Activated naive CD4-positive, alpha-beta T cell treated with anti-CD3 and anti-CD28 coated beads, Interleukin-2, amount 10 ng/mL, durations not matched to agents 7 days and 5 days (primary cell): ENCODE measurements at regions not wholly inside any gene's neighbourhood (a gene's known extent, or its start where the extent isn't known, plus 50 kb on each side); places are given as distances from the start of the nearest gene placed in this dataset.

Source experiments
- CTCF ChIA-PET: fragments of 350-600 bp; sonication (Branson Sonifier 250); formaldehyde crosslinking; loops from one replicate; lab custom pipeline; 2021; ENCODE audit warnings: antibody characterized with exemption; lab: Charles Lee
- DNase-seq: peaks from one replicate; pipeline ENCODE4 v3.0.0-alpha.2; 2020
- H3K27ac Mint-ChIP-seq: one replicate; pipeline ENCODE4 v1.8.0; 2021; ENCODE audit warnings: mild to moderate bottlenecking, moderate library complexity, mixed read lengths
- H3K27me3 Mint-ChIP-seq: one replicate; pipeline ENCODE4 v1.8.0; 2021; ENCODE audit warnings: mild to moderate bottlenecking, mixed read lengths
- H3K36me3 Mint-ChIP-seq: one replicate; pipeline ENCODE4 v1.8.0; 2021; ENCODE audit warnings: mixed read lengths
- H3K4me1 Mint-ChIP-seq: one replicate; pipeline ENCODE4 v1.8.0; 2021; ENCODE audit warnings: mixed read lengths
- H3K4me3 Mint-ChIP-seq: one replicate; pipeline ENCODE4 v1.8.0; 2021; ENCODE audit warnings: mild to moderate bottlenecking, moderate library complexity, mixed read lengths
- H3K9me3 Mint-ChIP-seq: one replicate; pipeline ENCODE4 v1.8.0; 2021; ENCODE audit warnings: mixed read lengths

- CTCF ChIA-PET = interaction anchor here (1.2 kb wide), 1 partner anchor 8 kb away, joined by 3 read pairs; no protein-coding TSS in a partner anchor
- Mint-ChIP-seq H3K27me3 (no peaks in the 10 kb centered on the region), H3K4me1 (no peaks in the 10 kb centered on the region), H3K4me3 (no peak overlapping the region), H3K27ac (no peak overlapping the region), H3K9me3 (no peaks in the 10 kb centered on the region), H3K36me3 (no peaks in the 10 kb centered on the region)
- no peak for DNase-seq
These were observed 267.8 kb upstream of the NCKAP5 start for GRCh38 chr2:133835821-133836619.

- DNase-seq = no peak
- CTCF ChIA-PET = no interaction called here
- no peak overlapping the region for H3K4me3 Mint-ChIP-seq
- H3K36me3 Mint-ChIP-seq = no peaks in the 10 kb centered on the region
- no peaks in the 10 kb centered on the region for H3K4me1 Mint-ChIP-seq
- H3K27ac Mint-ChIP-seq = no peak overlapping the region
- H3K9me3 Mint-ChIP-seq = no peaks in the 10 kb centered on the region
- no peaks in the 10 kb centered on the region for H3K27me3 Mint-ChIP-seq
These were observed 268.6 kb upstream of the NCKAP5 start for GRCh38 chr2:133836691-133837345.

- Mint-ChIP-seq H3K9me3 (no peaks in the 10 kb centered on the region), H3K27ac (peak overlapping the region; percentile 0), H3K4me3 (no peak overlapping the region), H3K36me3 (no peaks in the 10 kb centered on the region), H3K4me1 (no peaks in the 10 kb centered on the region), H3K27me3 (no peaks in the 10 kb centered on the region)
- CTCF ChIA-PET = no interaction called here
- DNase-seq = no peak
These were observed 269.3 kb upstream of the NCKAP5 start for GRCh38 chr2:133837441-133838094.

- DNase-seq = no peak
- Mint-ChIP-seq H3K9me3 (no peaks in the 10 kb centered on the region), H3K36me3 (no peaks in the 10 kb centered on the region), H3K27me3 (no peaks in the 10 kb centered on the region), H3K4me1 (no peaks in the 10 kb centered on the region), H3K4me3 (no peak overlapping the region), H3K27ac (no peak overlapping the region)
- CTCF ChIA-PET = no interaction called here
These were observed 270.5 kb upstream of the NCKAP5 start for GRCh38 chr2:133838642-133839365.

- H3K36me3 Mint-ChIP-seq = no peaks in the 10 kb centered on the region
- H3K4me3 Mint-ChIP-seq = no peak overlapping the region
- DNase-seq = no peak
- no peaks in the 10 kb centered on the region for H3K9me3 Mint-ChIP-seq
- no peaks in the 10 kb centered on the region for H3K4me1 Mint-ChIP-seq
- no peak overlapping the region for H3K27ac Mint-ChIP-seq
- no peaks in the 10 kb centered on the region for H3K27me3 Mint-ChIP-seq
- CTCF ChIA-PET = no interaction called here
These were observed 271.4 kb upstream of the NCKAP5 start for GRCh38 chr2:133839677-133840076.

GRCh38 chr2:133840761-133841160, 272.5 kb upstream of the NCKAP5 start:
- Mint-ChIP-seq H3K4me1 (no peaks in the 10 kb centered on the region), H3K27me3 (no peaks in the 10 kb centered on the region), H3K36me3 (no peaks in the 10 kb centered on the region), H3K9me3 (no peaks in the 10 kb centered on the region), H3K4me3 (no peak overlapping the region), H3K27ac (no peak overlapping the region)
- CTCF ChIA-PET = no interaction called here
- DNase-seq = no peak

- DNase-seq = no peak
- no peaks in the 10 kb centered on the region for H3K36me3 Mint-ChIP-seq
These were observed 273.6 kb upstream of the NCKAP5 start for GRCh38 chr2:133841900-133842299.

GRCh38 chr2:133842446-133842845, 274.2 kb upstream of the NCKAP5 start:
- CTCF ChIA-PET = no interaction called here
- Mint-ChIP-seq H3K9me3 (no peaks in the 10 kb centered on the region), H3K27me3 (peaks cover 4% of the 10 kb centered on the region), H3K4me1 (no peaks in the 10 kb centered on the region), H3K4me3 (no peak overlapping the region), H3K27ac (no peak overlapping the region), H3K36me3 (no peaks in the 10 kb centered on the region)
- no peak for DNase-seq

More at GRCh38 chr2:133841900-133842299, 273.6 kb upstream of the NCKAP5 start:
- no peak overlapping the region for H3K27ac Mint-ChIP-seq
- CTCF ChIA-PET = no interaction called here
- no peak overlapping the region for H3K4me3 Mint-ChIP-seq
- peaks cover 4% of the 10 kb centered on the region for H3K27me3 Mint-ChIP-seq
- no peaks in the 10 kb centered on the region for H3K9me3 Mint-ChIP-seq
- H3K4me1 Mint-ChIP-seq = no peaks in the 10 kb centered on the region

- Mint-ChIP-seq H3K9me3 (no peaks in the 10 kb centered on the region), H3K27ac (no peak overlapping the region), H3K4me3 (no peak overlapping the region), H3K36me3 (no peaks in the 10 kb centered on the region), H3K27me3 (peaks cover 4% of the 10 kb centered on the region), H3K4me1 (no peaks in the 10 kb centered on the region)
- DNase-seq = no peak
- CTCF ChIA-PET = interaction anchor here (1.9 kb wide), 1 partner anchor 1296 kb away, joined by 14 read pairs; no protein-coding TSS in a partner anchor
These were observed 274.8 kb upstream of the NCKAP5 start for GRCh38 chr2:133843091-133843490.

- CTCF ChIA-PET = interaction anchor here (0.7 to 1.9 kb wide), 7 partner anchors 8 to 1297 kb away, joined by 3 to 14 read pairs (median 3); no protein-coding TSS in a partner anchor
- no peak overlapping the region for H3K4me3 Mint-ChIP-seq
- no peak overlapping the region for H3K27ac Mint-ChIP-seq
- peaks cover 4% of the 10 kb centered on the region for H3K27me3 Mint-ChIP-seq
- no peaks in the 10 kb centered on the region for H3K9me3 Mint-ChIP-seq
- no peaks in the 10 kb centered on the region for H3K36me3 Mint-ChIP-seq
- DNase-seq = no peak
- H3K4me1 Mint-ChIP-seq = no peaks in the 10 kb centered on the region
These were observed 275.3 kb upstream of the NCKAP5 start for GRCh38 chr2:133843551-133843950.

- no peaks in the 10 kb centered on the region for H3K36me3 Mint-ChIP-seq
- H3K27me3 Mint-ChIP-seq = peaks cover 4% of the 10 kb centered on the region
- CTCF ChIA-PET = interaction anchor here (0.5 to 1.9 kb wide), 17 partner anchors 9 to 1581 kb away, joined by 3 to 14 read pairs (median 3); no protein-coding TSS in a partner anchor
- no peaks in the 10 kb centered on the region for H3K9me3 Mint-ChIP-seq
- H3K4me3 Mint-ChIP-seq = no peak overlapping the region
- H3K27ac Mint-ChIP-seq = no peak overlapping the region
- H3K4me1 Mint-ChIP-seq = no peaks in the 10 kb centered on the region
- peak; percentile 68 for DNase-seq
These were observed 276.1 kb upstream of the NCKAP5 start for GRCh38 chr2:133844214-133844892.

- H3K27ac Mint-ChIP-seq = no peak overlapping the region
These were observed 278.2 kb upstream of the NCKAP5 start for GRCh38 chr2:133846476-133846875.

GRCh38 chr2:133847591-133847990, 279.3 kb upstream of the NCKAP5 start:
- CTCF ChIA-PET = no interaction called here
- Mint-ChIP-seq H3K27ac (no peak overlapping the region), H3K9me3 (no peaks in the 10 kb centered on the region), H3K36me3 (no peaks in the 10 kb centered on the region), H3K27me3 (peaks cover 4% of the 10 kb centered on the region), H3K4me1 (no peaks in the 10 kb centered on the region), H3K4me3 (no peak overlapping the region)
- no peak for DNase-seq

More at GRCh38 chr2:133846476-133846875, 278.2 kb upstream of the NCKAP5 start:
- no peak overlapping the region for H3K4me3 Mint-ChIP-seq
- H3K36me3 Mint-ChIP-seq = no peaks in the 10 kb centered on the region
- H3K27me3 Mint-ChIP-seq = peaks cover 4% of the 10 kb centered on the region
- no peak for DNase-seq
- H3K9me3 Mint-ChIP-seq = no peaks in the 10 kb centered on the region
- CTCF ChIA-PET = no interaction called here
- H3K4me1 Mint-ChIP-seq = no peaks in the 10 kb centered on the region
